HEK293 (cell line): ENCODE measurements at regions not wholly inside any gene's neighbourhood (a gene's known extent, or its start where the extent isn't known, plus 50 kb on each side); places are given as distances from the start of the nearest gene placed in this dataset.

Source experiments
- CTCF ChIA-PET: fragments of 350-600 bp; formaldehyde crosslinking; extraction: SDS; loops from one replicate; lab custom pipeline; 2021; ENCODE audit warnings: antibody characterized with exemption; lab: Yijun Ruan, JAX
- POLR2A ChIA-PET: fragments of 300-600 bp; formaldehyde crosslinking; extraction: SDS; loops from one replicate; lab custom pipeline; 2020; ENCODE audit warnings: antibody characterized with exemption, inconsistent platforms; lab: Yijun Ruan, JAX
- H3K27ac ChIP-seq: fragments of 200-500 bp; sonication (Bioruptor generic); 2 replicates; pipeline ENCODE4 v1.5.1; 2014; ENCODE audit warnings: low read depth, low read length, control low read depth, inconsistent platforms; ENCODE audit errors: extremely low read depth
- H3K36me3 ChIP-seq, 2 experiments: fragments of 200-500 bp in 1 of 2; sonication (Bioruptor generic) in 1 of 2; 1 replicate in 1 of 2; 2 replicates in 1 of 2; pipeline ENCODE4 v1.5.1; 2014 to 2017; ENCODE audit warnings: inconsistent platforms in 2 of 2, low read length in 2 of 2; ENCODE audit not compliant: control insufficient read depth in 2 of 2, insufficient read depth in 1 of 2
- H3K4me1 ChIP-seq: fragments of 200-500 bp; sonication (Bioruptor generic); 2 replicates; pipeline ENCODE4 v1.5.1; 2014; ENCODE audit warnings: mild to moderate bottlenecking, low read length, inconsistent platforms; ENCODE audit not compliant: control insufficient read depth, insufficient read depth
- H3K4me3 ChIP-seq: 2 replicates; pipeline ENCODE4 v1.5.1; 2011; ENCODE audit warnings: low read depth, mild to moderate bottlenecking, control low read depth, low read length, moderate library complexity
- H3K9me3 ChIP-seq: fragments of 200-500 bp; sonication (Bioruptor generic); 2 replicates; pipeline ENCODE4 v1.5.1; 2014; ENCODE audit warnings: low read depth, low read length, inconsistent platforms; ENCODE audit not compliant: control insufficient read depth, insufficient read depth
- BCL6B ChIP-seq: fragments of 450-650 bp; formaldehyde crosslinking; IDR thresholded peaks from 2 replicates; pipeline ENCODE4 v1.5.1; 2017; ENCODE audit warnings: missing biosample characterization, missing genetic modification characterization
- IKZF3 ChIP-seq: fragments of 450-650 bp; IDR thresholded peaks from 2 replicates; pipeline ENCODE4 v1.5.0; 2018; ENCODE audit warnings: missing biosample characterization, mild to moderate bottlenecking, missing genetic modification characterization, moderate library complexity
- KLF10 ChIP-seq: fragments of 450-650 bp; IDR thresholded peaks from 2 replicates; pipeline ENCODE4 v1.5.1; 2018; ENCODE audit warnings: missing biosample characterization, mild to moderate bottlenecking, missing genetic modification characterization
- PATZ1 ChIP-seq: fragments of 450-650 bp; formaldehyde crosslinking; IDR thresholded peaks from 2 replicates; pipeline ENCODE4 v1.5.1; 2016; ENCODE audit warnings: missing biosample characterization, missing genetic modification characterization
- SP3 ChIP-seq: fragments of 450-650 bp; formaldehyde crosslinking; IDR thresholded peaks from 2 replicates; pipeline ENCODE4 v1.5.1; 2016; ENCODE audit warnings: missing biosample characterization, missing genetic modification characterization
- ZBTB20 ChIP-seq: fragments of 450-650 bp; formaldehyde crosslinking; IDR thresholded peaks from 2 replicates; pipeline ENCODE4 v1.5.1; 2016; ENCODE audit warnings: missing biosample characterization, missing genetic modification characterization
- ZNF114 ChIP-seq: fragments of 450-650 bp; formaldehyde crosslinking; IDR thresholded peaks from 2 replicates; pipeline ENCODE4 v1.5.0; 2017; ENCODE audit warnings: missing biosample characterization, missing genetic modification characterization
- ZNF155 ChIP-seq: fragments of 450-650 bp; formaldehyde crosslinking; IDR thresholded peaks from 2 replicates; pipeline ENCODE4 v1.5.1; 2016; ENCODE audit warnings: missing biosample characterization, missing genetic modification characterization
- ZNF174 ChIP-seq: fragments of 450-650 bp; formaldehyde crosslinking; IDR thresholded peaks from 2 replicates; pipeline ENCODE4 v1.5.0; 2017; ENCODE audit warnings: missing biosample characterization, mild to moderate bottlenecking, missing genetic modification characterization
- ZNF2 ChIP-seq: fragments of 450-650 bp; formaldehyde crosslinking; IDR thresholded peaks from 2 replicates; pipeline ENCODE4 v1.5.1; 2016; ENCODE audit warnings: missing biosample characterization, missing genetic modification characterization
- ZNF214 ChIP-seq: fragments of 450-650 bp; formaldehyde crosslinking; IDR thresholded peaks from 2 replicates; pipeline ENCODE4 v1.5.1; 2017; ENCODE audit warnings: missing biosample characterization, mild to moderate bottlenecking, missing genetic modification characterization, borderline replicate concordance
- ZNF23 ChIP-seq: fragments of 450-650 bp; formaldehyde crosslinking; IDR thresholded peaks from 2 replicates; pipeline ENCODE4 v1.5.1; 2016; ENCODE audit warnings: missing biosample characterization, missing genetic modification characterization, borderline replicate concordance
- ZNF26 ChIP-seq: fragments of 450-650 bp; formaldehyde crosslinking; IDR thresholded peaks from 2 replicates; pipeline ENCODE4 v1.5.1; 2016; ENCODE audit warnings: missing biosample characterization, missing genetic modification characterization
- ZNF324 ChIP-seq: fragments of 450-650 bp; formaldehyde crosslinking; IDR thresholded peaks from 2 replicates; pipeline ENCODE4 v1.5.1; 2016; ENCODE audit warnings: missing biosample characterization, missing genetic modification characterization
- ZNF362 ChIP-seq: fragments of 450-650 bp; formaldehyde crosslinking; IDR thresholded peaks from 2 replicates; pipeline ENCODE4 v1.5.1; 2016; ENCODE audit warnings: missing biosample characterization, missing genetic modification characterization
- ZNF37A ChIP-seq: fragments of 450-650 bp; IDR thresholded peaks from 2 replicates; pipeline ENCODE4 v1.5.1; 2018; ENCODE audit warnings: missing biosample characterization, missing genetic modification characterization
- ZNF391 ChIP-seq: fragments of 450-650 bp; formaldehyde crosslinking; IDR thresholded peaks from 2 replicates; pipeline ENCODE4 v1.5.1; 2016; ENCODE audit warnings: low read depth, missing biosample characterization, missing genetic modification characterization, borderline replicate concordance
- ZNF521 ChIP-seq: fragments of 450-650 bp; formaldehyde crosslinking; IDR thresholded peaks from 2 replicates; pipeline ENCODE4 v1.5.1; 2017; ENCODE audit warnings: missing biosample characterization, mild to moderate bottlenecking, missing genetic modification characterization
- ZNF549 ChIP-seq: fragments of 450-650 bp; IDR thresholded peaks from 2 replicates; pipeline ENCODE4 v1.5.1; 2018; ENCODE audit warnings: missing biosample characterization, missing genetic modification characterization, mild to moderate bottlenecking, inconsistent platforms, moderate library complexity
- ZNF560 ChIP-seq: fragments of 450-650 bp; formaldehyde crosslinking; IDR thresholded peaks from 2 replicates; pipeline ENCODE4 v1.5.1; 2017; ENCODE audit warnings: missing biosample characterization, missing genetic modification characterization, borderline replicate concordance
- ZNF580 ChIP-seq: fragments of 450-650 bp; formaldehyde crosslinking; IDR thresholded peaks from 2 replicates; pipeline ENCODE4 v1.5.1; 2016; ENCODE audit warnings: missing biosample characterization, missing genetic modification characterization
- ZNF624 ChIP-seq: fragments of 450-650 bp; formaldehyde crosslinking; IDR thresholded peaks from 2 replicates; pipeline ENCODE4 v1.5.1; 2017; ENCODE audit warnings: missing biosample characterization, missing genetic modification characterization
- ZNF664 ChIP-seq: fragments of 450-650 bp; formaldehyde crosslinking; IDR thresholded peaks from 2 replicates; pipeline ENCODE4 v1.5.1; 2016; ENCODE audit warnings: missing biosample characterization, missing genetic modification characterization
- ZNF670 ChIP-seq: fragments of 450-650 bp; formaldehyde crosslinking; IDR thresholded peaks from 2 replicates; pipeline ENCODE4 v1.5.1; 2016; ENCODE audit warnings: missing biosample characterization, missing genetic modification characterization, low read depth
- ZSCAN16 ChIP-seq: fragments of 450-650 bp; formaldehyde crosslinking; IDR thresholded peaks from 2 replicates; pipeline ENCODE4 v1.5.1; 2016; ENCODE audit warnings: missing biosample characterization, missing genetic modification characterization

- no peak for TF ChIP-seq ZNF2 (tag by site-specific recombination)
- TF ChIP-seq ZNF324 (tag by site-specific recombination) = no peak
- no peak for TF ChIP-seq ZNF664
- no peak for TF ChIP-seq ZNF560 (tag by site-specific recombination)
- no peak for TF ChIP-seq ZNF155 (tag by site-specific recombination)
- TF ChIP-seq ZNF580 = no peak
- no peak for TF ChIP-seq ZNF214 (tag by site-specific recombination)
- TF ChIP-seq ZBTB20 (tag by site-specific recombination) = no peak
- no peak for TF ChIP-seq PATZ1 (tag by site-specific recombination)
- TF ChIP-seq ZSCAN16 (tag by site-specific recombination) = no peak
- no peak for TF ChIP-seq BCL6B (tag by site-specific recombination)
- TF ChIP-seq ZNF114 (tag by site-specific recombination) = no peak
- ChIA-PET POLR2A (no interaction called here), CTCF (interaction anchor here (1.2 kb wide), 1 partner anchor 15 kb away, joined by 4 read pairs; no protein-coding TSS in a partner anchor)
- Histone ChIP-seq H3K4me1 (no peaks in the 10 kb centered on the region), H3K36me3 (no peaks in the 10 kb centered on the region), H3K9me3 (no peaks in the 10 kb centered on the region), H3K27ac (no peak overlapping the region), H3K4me3 (no peak overlapping the region)
Observed at GRCh38 chr15:81523867-81524266, 149.9 kb upstream of the TMC3 start.

GRCh38 chr15:81520480-81520879 is 146.5 kb upstream of the TMC3 start:
- TF ChIP-seq SP3 (no peak), ZNF174 (no peak), ZNF37A (no peak), ZNF26 (tag by site-specific recombination) (no peak), ZNF23 (no peak), ZNF362 (tag by site-specific recombination) (no peak), ZNF155 (tag by site-specific recombination) (no peak), ZNF391 (no peak), KLF10 (tag by site-specific recombination) (no peak), ZNF670 (no peak), ZNF521 (tag by site-specific recombination) (no peak), ZNF624 (no peak), IKZF3 (tag by site-specific recombination) (no peak), ZNF549 (tag by site-specific recombination) (no peak), ZNF214 (tag by site-specific recombination) (no peak)
- TF ChIP-seq, all 188 proteins: peak for 0
- no peak overlapping the region for H3K4me3 ChIP-seq
- no peaks in the 10 kb centered on the region for H3K9me3 ChIP-seq
- ChIA-PET POLR2A (no interaction called here), CTCF (no interaction called here)
- no peaks in the 10 kb centered on the region for H3K4me1 ChIP-seq
- H3K27ac ChIP-seq = no peak overlapping the region
- no peaks in the 10 kb centered on the region for H3K36me3 ChIP-seq
